Tibial artery (tissue), 4 donors: ENCODE measurements at regions not wholly inside any gene's neighbourhood (a gene's known extent, or its start where the extent isn't known, plus 50 kb on each side); places are given as distances from the start of the nearest gene placed in this dataset.

Experiments used
- DNase-seq, 2 donors: peaks; one replicate each; pipeline ENCODE4 v3.0.0-alpha.2; 2019
- H3K27ac ChIP-seq, 2 donors: fragments of 200-600 bp; sonication (generic) in 1 of 2; 1 replicate in 1 of 2; 2 replicates in 1 of 2; pipeline ENCODE4 v1.5.1; 2018 to 2019; ENCODE audit warnings: mild to moderate bottlenecking in 1 of 2
- H3K27me3 ChIP-seq, 2 donors: fragments of 200-600 bp; sonication (generic) in 1 of 2; one replicate each; pipeline versions ENCODE4 v1.5.1 to v1.6.0; 2016 to 2019
- H3K36me3 ChIP-seq, 3 donors: fragments of 200-600 bp; sonication (generic) in 2 of 3; one replicate each; pipeline ENCODE4 v1.5.1; 2016 to 2019; ENCODE audit warnings: mild to moderate bottlenecking in 2 of 3
- H3K4me1 ChIP-seq, 4 donors: fragments of 200-600 bp; sonication (generic) in 2 of 4; 1 replicate in 3 of 4; 2 replicates in 1 of 4; pipeline ENCODE4 v1.5.1; 2016 to 2019
- H3K4me3 ChIP-seq, 2 donors: fragments of 200-600 bp; sonication (generic) in 1 of 2; 1 replicate in 1 of 2; 2 replicates in 1 of 2; pipeline ENCODE4 v1.5.1; 2018 to 2019; ENCODE audit warnings: mild to moderate bottlenecking in 2 of 2
- H3K9me3 ChIP-seq, 3 donors: fragments of 200-600 bp; sonication (generic) in 1 of 3; one replicate each; pipeline ENCODE4 v1.5.1; 2016 to 2019
- CTCF ChIP-seq, 2 experiments: fragments of 200-600 bp in 1 of 2; fragments of 450-650 bp in 1 of 2; IDR thresholded peaks; one replicate each; pipeline ENCODE4 v1.5.1; 2017 to 2019; ENCODE audit warnings: antibody characterized with exemption in 2 of 2, mild to moderate bottlenecking in 1 of 2, moderate library complexity in 1 of 2
- intact Hi-C: fragments of 100-400 bp; cut with DNase I; formaldehyde crosslinking; loops from one replicate; pipeline ENCODE4 v1.15.0; 2023; ENCODE audit warnings: low total_unique reads

GRCh38 chr6:139603581-139603980, 229.1 kb upstream of the CITED2 start:
- intact Hi-C loops = no loop called here
- Histone ChIP-seq H3K27me3 (no peaks in the 10 kb centered on the region), H3K36me3 (no peaks in the 10 kb centered on the region), H3K9me3 (no peaks in the 10 kb centered on the region), H3K27ac (no peak overlapping the region), H3K4me1 (peaks cover 0 to 24% (median 8%) of the 10 kb centered on the region in 4 donors), H3K4me3 (no peak overlapping the region)
- TF ChIP-seq CTCF (IDR thresholded peaks at IDR 0.05) = no peak
- no peak for DNase-seq

- no peak for DNase-seq
- intact Hi-C loops = no loop called here
Measured at GRCh38 chr6:139602577-139602976, 228.1 kb upstream of the CITED2 start.

GRCh38 chr6:139600919-139601475, 226.5 kb upstream of the CITED2 start:
- no peaks in the 10 kb centered on the region for H3K36me3 ChIP-seq
- intact Hi-C loops = no loop called here
- no peaks in the 10 kb centered on the region for H3K27me3 ChIP-seq
- no peak for DNase-seq
- no peaks in the 10 kb centered on the region for H3K9me3 ChIP-seq
- no peak overlapping the region for H3K27ac ChIP-seq
- H3K4me3 ChIP-seq = no peak overlapping the region
- H3K4me1 ChIP-seq = peaks cover 0 to 34% (median 21%) of the 10 kb centered on the region in 4 donors
- no peak for TF ChIP-seq CTCF (IDR thresholded peaks at IDR 0.05)

More at GRCh38 chr6:139602577-139602976, 228.1 kb upstream of the CITED2 start:
- TF ChIP-seq CTCF (IDR thresholded peaks at IDR 0.05) = no peak
- peaks cover 0 to 24% (median 13%) of the 10 kb centered on the region in 4 donors for H3K4me1 ChIP-seq
- H3K36me3 ChIP-seq = no peaks in the 10 kb centered on the region
- H3K9me3 ChIP-seq = no peaks in the 10 kb centered on the region
- H3K4me3 ChIP-seq = no peak overlapping the region
- no peaks in the 10 kb centered on the region for H3K27me3 ChIP-seq
- no peak overlapping the region for H3K27ac ChIP-seq

GRCh38 chr6:139600343-139600742, 225.9 kb upstream of the CITED2 start:
- Histone ChIP-seq H3K9me3 (no peaks in the 10 kb centered on the region), H3K27me3 (no peaks in the 10 kb centered on the region), H3K27ac (no peak overlapping the region), H3K4me3 (no peak overlapping the region), H3K36me3 (no peaks in the 10 kb centered on the region), H3K4me1 (peaks cover 0 to 40% (median 22%) of the 10 kb centered on the region in 4 donors)
- DNase-seq = no peak
- intact Hi-C loops = no loop called here
- TF ChIP-seq CTCF (IDR thresholded peaks at IDR 0.05) = no peak

GRCh38 chr6:139597771-139598755, 223.6 kb upstream of the CITED2 start:
- Histone ChIP-seq H3K4me1 (peaks cover 0 to 48% (median 24%) of the 10 kb centered on the region in 4 donors), H3K4me3 (no peak overlapping the region), H3K27me3 (no peaks in the 10 kb centered on the region), H3K36me3 (no peaks in the 10 kb centered on the region), H3K27ac (peak overlapping the region; percentile 57 to 78), H3K9me3 (no peaks in the 10 kb centered on the region)
- intact Hi-C loops = no loop called here
- peak; percentile 82 to 93 for DNase-seq
- TF ChIP-seq CTCF (IDR thresholded peaks at IDR 0.05) = no peak
